Fibroblast of mammary gland (primary cell): ENCODE measurements at regions not wholly inside any gene's neighbourhood (a gene's known extent, or its start where the extent isn't known, plus 50 kb on each side); places are given as distances from the start of the nearest gene placed in this dataset.

Source experiments
- DNase-seq: peaks from one replicate; pipeline ENCODE4 v3.0.0-alpha.2; 2010; ENCODE audit warnings: low read depth
- H3K4me3 ChIP-seq: 2 replicates; pipeline ENCODE4 v1.5.1; 2011; ENCODE audit warnings: low read depth, mild to moderate bottlenecking, low read length, moderate library complexity; ENCODE audit not compliant: control insufficient read depth
- TF ChIP-seq, protein P1 (sequence below): conservative IDR thresholded peaks from 2 replicates; pipeline ENCODE4 v1.5.1; 2011; ENCODE audit warnings: low read depth, low read length, inconsistent platforms; ENCODE audit not compliant: control insufficient read depth, insufficient read depth

DNA sequence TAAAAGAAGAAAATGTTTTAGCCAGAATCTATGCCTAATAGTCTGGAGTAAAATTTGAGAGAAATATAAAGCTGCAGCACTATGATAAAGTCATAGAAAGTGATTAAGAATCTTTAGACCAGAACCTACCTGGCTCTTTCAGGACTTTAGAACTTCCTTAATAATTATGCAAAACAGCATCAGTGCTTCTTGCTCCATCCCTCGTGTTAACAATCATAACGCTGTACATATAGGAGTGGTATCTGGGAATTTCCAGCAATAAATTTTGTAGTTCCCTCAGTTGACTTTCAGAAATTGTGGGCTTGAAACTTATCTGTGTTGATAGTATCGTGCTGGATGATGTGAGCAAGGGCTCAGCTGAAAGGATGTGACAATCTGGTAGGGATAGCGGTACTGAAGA is 102.1 kb upstream of the RASGEF1B start:
- TF ChIP-seq, protein P1, sequence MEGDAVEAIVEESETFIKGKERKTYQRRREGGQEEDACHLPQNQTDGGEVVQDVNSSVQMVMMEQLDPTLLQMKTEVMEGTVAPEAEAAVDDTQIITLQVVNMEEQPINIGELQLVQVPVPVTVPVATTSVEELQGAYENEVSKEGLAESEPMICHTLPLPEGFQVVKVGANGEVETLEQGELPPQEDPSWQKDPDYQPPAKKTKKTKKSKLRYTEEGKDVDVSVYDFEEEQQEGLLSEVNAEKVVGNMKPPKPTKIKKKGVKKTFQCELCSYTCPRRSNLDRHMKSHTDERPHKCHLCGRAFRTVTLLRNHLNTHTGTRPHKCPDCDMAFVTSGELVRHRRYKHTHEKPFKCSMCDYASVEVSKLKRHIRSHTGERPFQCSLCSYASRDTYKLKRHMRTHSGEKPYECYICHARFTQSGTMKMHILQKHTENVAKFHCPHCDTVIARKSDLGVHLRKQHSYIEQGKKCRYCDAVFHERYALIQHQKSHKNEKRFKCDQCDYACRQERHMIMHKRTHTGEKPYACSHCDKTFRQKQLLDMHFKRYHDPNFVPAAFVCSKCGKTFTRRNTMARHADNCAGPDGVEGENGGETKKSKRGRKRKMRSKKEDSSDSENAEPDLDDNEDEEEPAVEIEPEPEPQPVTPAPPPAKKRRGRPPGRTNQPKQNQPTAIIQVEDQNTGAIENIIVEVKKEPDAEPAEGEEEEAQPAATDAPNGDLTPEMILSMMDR, result no peak
- H3K4me3 ChIP-seq, result no peak overlapping the region
- DNase-seq, result no peak

DNA sequence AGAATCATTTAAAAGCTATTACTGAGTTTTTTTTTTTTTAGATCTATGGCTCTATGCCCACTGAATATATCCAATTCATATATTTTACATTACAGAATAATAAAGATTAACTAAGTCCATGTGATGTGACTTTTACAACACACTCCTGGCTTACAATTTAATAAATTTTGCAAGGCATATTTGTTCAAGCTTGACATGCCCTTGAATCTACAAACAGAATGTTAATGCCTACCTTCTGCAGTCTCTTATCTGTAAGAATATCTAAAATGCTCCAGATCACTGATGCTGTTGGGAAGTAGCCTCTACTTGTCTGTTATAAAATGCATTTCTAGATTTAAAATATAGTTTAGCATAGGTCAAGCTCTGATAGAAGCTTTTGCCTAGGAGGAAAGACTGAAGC is 100.7 kb upstream of the RASGEF1B start:
- TF ChIP-seq, protein P1, result no peak
- DNase-seq, result no peak
- no peak overlapping the region for H3K4me3 ChIP-seq

DNA sequence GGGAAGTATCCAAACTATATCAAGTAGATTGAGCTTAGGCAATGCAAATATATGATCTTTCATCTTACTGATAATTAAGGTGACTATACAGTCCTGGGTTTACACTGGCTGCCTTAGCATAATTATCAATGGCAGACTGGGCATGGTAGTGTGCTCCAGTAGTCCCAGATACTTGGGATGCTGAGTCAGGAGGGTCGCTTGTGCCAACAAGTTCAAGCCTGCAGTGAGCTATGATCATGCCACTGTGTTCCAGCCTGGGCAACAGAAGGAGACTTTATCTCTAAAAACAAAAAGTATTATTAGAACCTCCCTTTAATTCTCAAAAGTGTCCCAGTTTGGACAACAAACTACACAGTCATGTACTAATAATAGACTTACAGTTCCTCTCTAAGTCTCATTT is 99.4 kb upstream of the RASGEF1B start:
- no peak for DNase-seq

DNA sequence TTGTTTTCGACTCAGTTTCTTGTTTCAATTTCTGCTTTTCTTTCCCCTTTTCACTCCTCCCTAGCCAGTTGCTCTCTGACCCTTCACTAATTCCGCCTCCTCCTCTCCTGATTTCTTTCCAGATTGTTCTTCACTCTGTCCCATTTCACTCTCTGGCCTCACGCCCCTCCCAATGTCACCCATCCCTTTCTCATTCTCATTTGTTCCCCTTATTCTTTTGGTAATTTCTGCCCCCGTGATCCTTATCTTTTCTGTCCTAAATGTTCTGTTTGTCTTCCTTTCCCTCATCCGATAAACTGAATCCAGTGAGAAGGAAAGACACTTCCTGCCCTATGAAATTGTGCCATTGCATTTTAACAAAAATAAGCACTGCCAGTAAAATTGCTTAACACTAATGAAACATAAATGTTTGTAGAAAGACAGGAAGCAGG is 94.5 kb upstream of the RASGEF1B start:
- TF ChIP-seq, protein P1, result no peak
- no peak overlapping the region for H3K4me3 ChIP-seq

More for the DNA sequence above, 99.4 kb upstream of the RASGEF1B start:
- H3K4me3 ChIP-seq, result no peak overlapping the region
- TF ChIP-seq, protein P1, result no peak

DNA sequence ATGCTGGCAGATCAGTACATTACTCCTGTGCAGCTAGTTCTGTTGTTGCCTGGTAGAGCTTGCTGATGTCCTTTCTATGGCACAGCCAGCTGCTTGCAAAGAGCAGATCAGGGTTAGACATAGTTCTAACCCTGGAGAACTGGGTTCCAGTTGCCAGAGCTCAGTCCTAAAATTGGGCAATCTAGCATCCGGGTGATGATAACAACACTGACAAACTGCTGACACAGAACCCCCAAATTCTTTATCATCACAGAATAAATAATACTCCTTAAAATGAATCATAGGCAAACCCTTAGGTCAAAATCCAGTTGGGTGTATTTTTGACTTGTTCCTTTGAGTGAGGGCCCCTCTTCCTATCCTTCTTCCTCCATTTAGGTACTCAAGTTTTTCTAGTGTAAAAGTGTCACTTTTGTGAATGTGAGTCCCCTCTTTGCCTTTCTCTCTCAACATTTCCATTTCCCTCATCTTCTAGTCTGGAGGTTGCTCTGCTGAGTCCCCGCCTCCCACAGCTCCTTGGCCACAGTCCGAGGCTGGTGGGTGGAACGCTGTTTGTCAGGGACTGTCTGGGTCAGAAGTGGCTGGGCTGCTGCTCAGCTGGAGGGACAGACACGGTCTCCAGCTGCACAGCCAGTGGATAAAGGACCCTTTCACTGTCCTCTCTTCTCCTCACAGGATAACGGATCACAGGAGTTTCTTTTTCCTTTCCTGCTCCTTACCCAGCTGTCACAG is 93.6 kb upstream of the RASGEF1B start:
- TF ChIP-seq, protein P1, result no peak
- peak; percentile 35 for DNase-seq
- no peak overlapping the region for H3K4me3 ChIP-seq

More for the DNA sequence above, 94.5 kb upstream of the RASGEF1B start:
- DNase-seq, result peak; percentile 7

DNA sequence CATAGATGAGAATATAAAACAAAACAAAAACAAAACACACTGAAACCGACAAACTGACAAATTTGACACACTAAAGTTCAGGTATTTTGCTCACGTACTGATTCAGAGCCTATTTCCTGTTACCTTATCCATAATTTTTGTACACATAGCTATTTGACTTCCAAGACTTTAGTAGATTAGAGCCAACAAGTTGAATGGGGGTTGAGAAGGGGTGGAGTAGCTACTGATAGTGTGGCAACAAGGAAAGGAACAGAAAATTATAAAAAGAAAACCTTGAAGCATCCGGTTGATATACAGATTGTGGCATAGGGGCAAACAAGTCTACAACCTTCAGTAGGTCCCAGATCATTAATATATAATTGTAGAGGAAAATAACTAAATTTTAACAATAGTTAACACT is 92.3 kb upstream of the RASGEF1B start:
- H3K4me3 ChIP-seq, result no peak overlapping the region
- DNase-seq, result no peak
- TF ChIP-seq, protein P1, result no peak
